ENCODE measurements at regions not wholly inside any gene's neighbourhood (a gene's known extent, or its start where the extent isn't known, plus 50 kb on each side); places are given as distances from the start of the nearest gene placed in this dataset.
A peak's percentile ranks its signal among the peaks of the same experiment; 100 is the strongest.
"Not testable (repeated sequence)": the region's sequence is repeated elsewhere in the genome, so short reads cannot be mapped to it uniquely, and the experiment has no call there.

- TF ChIP-seq CTCF (IDR thresholded peaks at IDR 0.05; ENCODE audit: insufficient read depth, low read length), result no peak
- DNase-seq (ENCODE audit: low read depth), result no peak
- no peak overlapping the region for H3K4me3 ChIP-seq (ENCODE audit: low read depth, low read length)
These were observed 630.7 kb upstream of the ACO1 start for GRCh38 chr9:31753756-31754155.

GRCh38 chr9:31759703-31760102 is 624.7 kb upstream of the ACO1 start:
- no peak for DNase-seq (ENCODE audit: low read depth)
- no peak for TF ChIP-seq CTCF (IDR thresholded peaks at IDR 0.05; ENCODE audit: insufficient read depth, low read length)

GRCh38 chr9:31774021-31774420 is 610.4 kb upstream of the ACO1 start:
- H3K4me3 ChIP-seq (ENCODE audit: low read depth, low read length); DNase-seq (ENCODE audit: low read depth): not testable (repeated sequence)

More at GRCh38 chr9:31759703-31760102, 624.7 kb upstream of the ACO1 start:
- H3K4me3 ChIP-seq (ENCODE audit: low read depth, low read length), result no peak overlapping the region

GRCh38 chr9:31774571-31774970 is 609.9 kb upstream of the ACO1 start:
- no peak for DNase-seq (ENCODE audit: low read depth)
- no peak for TF ChIP-seq CTCF (IDR thresholded peaks at IDR 0.05; ENCODE audit: insufficient read depth, low read length)
- H3K4me3 ChIP-seq (ENCODE audit: low read depth, low read length), result no peak overlapping the region

GRCh38 chr9:31776471-31776870 is 608.0 kb upstream of the ACO1 start:
- TF ChIP-seq CTCF (IDR thresholded peaks at IDR 0.05; ENCODE audit: insufficient read depth, low read length), result no peak
- no peak overlapping the region for H3K4me3 ChIP-seq (ENCODE audit: low read depth, low read length)
- peak; percentile 1 for DNase-seq (ENCODE audit: low read depth)

- TF ChIP-seq CTCF (IDR thresholded peaks at IDR 0.05; ENCODE audit: insufficient read depth, low read length), result no peak
- H3K4me3 ChIP-seq (ENCODE audit: low read depth, low read length), result no peak overlapping the region
- no peak for DNase-seq (ENCODE audit: low read depth)
These were observed 601.0 kb upstream of the ACO1 start for GRCh38 chr9:31783491-31783890.

- no peak for DNase-seq (ENCODE audit: low read depth)
- no peak overlapping the region for H3K4me3 ChIP-seq (ENCODE audit: low read depth, low read length)
- TF ChIP-seq CTCF (IDR thresholded peaks at IDR 0.05; ENCODE audit: insufficient read depth, low read length), result no peak
These were observed 593.7 kb upstream of the ACO1 start for GRCh38 chr9:31790720-31791119.
